Stimulated activated CD4-positive, alpha-beta T cell treated with anti-CD3 and anti-CD28 coated beads, Interleukin-15, amount 100 ng/mL, for 24 hours (primary cell): ENCODE measurements at regions not wholly inside any gene's neighbourhood (a gene's known extent, or its start where the extent isn't known, plus 50 kb on each side); places are given as distances from the start of the nearest gene placed in this dataset.
"Not testable (repeated sequence)": the region's sequence is repeated elsewhere in the genome, so short reads cannot be mapped to it uniquely, and the experiment has no call there.

Experiments
- DNase-seq: peaks from one replicate; pipeline ENCODE4 v3.0.0-alpha.2; 2020

DNA sequence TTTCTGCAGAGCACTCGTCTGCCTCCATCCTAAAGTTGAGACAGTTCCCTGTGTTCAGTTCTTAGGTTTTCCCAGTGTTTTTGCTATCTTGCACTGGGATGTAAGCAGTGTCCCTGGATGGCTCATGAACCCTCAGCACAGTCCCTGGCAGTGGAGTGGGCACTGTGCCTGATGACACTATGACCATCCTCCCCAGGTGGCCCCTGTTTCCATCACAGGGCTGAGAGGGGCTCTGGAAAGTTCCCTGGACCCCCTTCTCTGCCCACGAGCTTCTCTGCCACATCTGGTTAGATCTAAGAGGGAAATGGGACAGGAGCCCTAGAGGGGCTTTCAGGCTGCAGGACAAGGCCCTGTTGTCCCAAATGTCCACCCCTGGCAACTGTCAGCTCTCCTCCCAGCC lies 249.8 kb upstream of the SFSWAP start:
- DNase-seq: no peak

DNA sequence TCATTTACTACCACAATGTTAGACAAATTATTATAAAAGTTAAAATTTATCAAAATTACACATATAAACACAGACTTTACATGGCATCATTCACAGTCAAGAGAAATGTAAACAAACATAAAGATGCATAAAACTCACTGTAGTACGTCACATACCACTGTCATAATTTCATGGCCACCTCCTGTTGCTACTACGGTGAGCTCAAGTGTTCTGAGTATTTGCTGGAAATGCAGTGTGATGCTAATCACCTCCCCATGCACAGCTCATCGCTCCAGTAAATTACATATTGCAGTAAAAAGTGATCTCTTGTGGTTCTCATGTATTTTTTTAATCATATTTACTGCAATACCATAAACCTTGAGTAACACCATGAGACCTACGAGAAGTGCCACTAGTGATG lies 247.7 kb upstream of the SFSWAP start:
- no peak for DNase-seq

DNA sequence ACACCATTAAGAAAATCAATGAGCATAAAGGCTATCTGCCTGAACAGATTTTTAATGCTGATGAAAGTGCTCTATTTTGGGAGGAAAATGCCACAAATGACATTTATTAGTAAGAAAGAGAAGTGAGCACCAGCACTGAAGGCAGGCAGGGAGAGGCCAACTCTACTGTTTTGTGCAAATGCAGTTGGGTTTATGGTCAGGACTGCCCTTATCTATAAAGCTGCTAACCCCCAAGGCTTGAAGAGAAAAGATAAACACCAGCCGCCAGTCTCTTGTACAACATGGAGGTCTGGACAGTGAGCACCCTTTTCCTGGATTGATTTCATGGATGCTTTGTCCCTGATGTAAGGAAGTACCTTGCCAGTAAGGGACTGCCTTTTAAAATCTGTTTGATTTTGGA lies 246.8 kb upstream of the SFSWAP start:
- DNase-seq: no peak

DNA sequence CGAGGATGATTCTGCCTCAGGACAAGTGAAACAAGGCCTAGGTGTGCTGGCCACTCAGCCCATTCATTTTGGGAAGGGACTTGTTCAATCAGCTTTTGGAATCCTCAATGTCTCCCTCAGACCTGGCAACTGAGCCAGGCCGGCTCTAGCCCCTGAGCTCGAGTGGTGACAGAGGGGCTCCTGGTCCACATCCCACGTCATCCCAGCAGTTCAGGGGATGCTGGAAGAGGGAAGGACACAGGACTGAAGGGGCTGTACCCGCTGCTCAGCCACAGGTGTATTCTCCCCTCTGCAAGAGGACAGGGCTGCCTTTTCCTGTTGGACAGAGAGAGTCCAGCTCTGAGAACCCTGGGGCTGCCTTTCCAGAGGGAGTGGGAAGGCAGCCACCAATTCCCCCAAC lies 244.6 kb upstream of the SFSWAP start:
- no peak for DNase-seq

DNA sequence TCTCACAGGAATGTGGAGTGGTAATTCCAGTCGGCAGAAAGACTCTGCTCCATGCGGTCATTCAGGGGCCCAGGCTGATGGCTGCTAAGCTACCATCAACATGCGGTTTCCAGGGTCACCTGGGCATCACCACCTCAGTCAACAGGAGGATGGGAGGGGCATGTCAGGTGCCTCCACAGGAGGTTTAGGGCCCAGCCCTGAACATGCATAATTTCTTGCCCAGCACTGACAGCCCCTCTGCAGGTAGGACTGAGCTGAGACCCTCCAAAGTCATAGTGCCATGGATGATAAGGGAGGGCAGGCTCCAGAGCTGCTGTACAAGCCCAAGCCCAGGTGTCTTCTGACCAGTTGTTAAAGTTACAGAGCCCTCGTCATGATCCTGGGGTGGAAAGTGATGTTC lies 244.0 kb upstream of the SFSWAP start:
- no peak for DNase-seq

DNA sequence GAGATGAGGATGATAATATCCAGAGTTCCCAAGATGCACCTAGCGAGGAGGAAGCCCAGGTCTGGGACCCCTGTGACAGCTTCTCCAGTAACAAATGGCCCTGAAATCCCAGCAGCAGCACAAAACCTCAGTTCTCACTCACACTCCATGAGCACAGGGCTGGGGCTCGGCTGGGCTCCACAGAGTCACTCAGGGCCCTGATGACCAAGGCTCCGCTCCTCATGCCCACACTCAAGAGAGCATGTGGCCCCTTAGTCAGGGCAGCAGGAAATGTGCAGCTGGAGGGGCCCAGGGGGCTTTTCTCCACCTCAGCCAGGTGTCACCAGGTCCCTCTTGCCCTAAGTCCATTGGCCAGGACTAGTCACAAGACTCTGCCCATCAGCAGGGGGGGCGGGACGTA lies 242.7 kb upstream of the SFSWAP start:
- no peak for DNase-seq

DNA sequence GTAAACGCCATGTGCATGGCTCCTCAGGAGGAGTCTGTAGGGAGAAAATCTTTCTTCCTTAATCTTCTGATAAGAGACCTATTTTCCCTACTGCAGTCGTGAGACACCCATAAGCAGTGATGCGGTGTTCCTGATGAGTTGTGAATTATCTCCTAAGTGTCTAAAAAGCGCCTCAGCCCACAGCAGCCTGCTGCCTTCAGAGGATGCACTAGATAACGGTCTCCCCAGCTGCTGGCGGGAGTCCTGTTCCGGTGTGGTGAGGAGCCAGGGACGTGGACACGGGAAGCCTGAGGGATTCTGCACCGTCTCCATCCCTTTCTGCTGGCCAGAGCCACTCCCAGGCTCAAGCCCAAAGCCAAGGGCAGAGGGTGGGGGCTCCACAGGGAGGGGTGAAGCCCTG lies 240.9 kb upstream of the SFSWAP start:
- DNase-seq: not testable (repeated sequence)

DNA sequence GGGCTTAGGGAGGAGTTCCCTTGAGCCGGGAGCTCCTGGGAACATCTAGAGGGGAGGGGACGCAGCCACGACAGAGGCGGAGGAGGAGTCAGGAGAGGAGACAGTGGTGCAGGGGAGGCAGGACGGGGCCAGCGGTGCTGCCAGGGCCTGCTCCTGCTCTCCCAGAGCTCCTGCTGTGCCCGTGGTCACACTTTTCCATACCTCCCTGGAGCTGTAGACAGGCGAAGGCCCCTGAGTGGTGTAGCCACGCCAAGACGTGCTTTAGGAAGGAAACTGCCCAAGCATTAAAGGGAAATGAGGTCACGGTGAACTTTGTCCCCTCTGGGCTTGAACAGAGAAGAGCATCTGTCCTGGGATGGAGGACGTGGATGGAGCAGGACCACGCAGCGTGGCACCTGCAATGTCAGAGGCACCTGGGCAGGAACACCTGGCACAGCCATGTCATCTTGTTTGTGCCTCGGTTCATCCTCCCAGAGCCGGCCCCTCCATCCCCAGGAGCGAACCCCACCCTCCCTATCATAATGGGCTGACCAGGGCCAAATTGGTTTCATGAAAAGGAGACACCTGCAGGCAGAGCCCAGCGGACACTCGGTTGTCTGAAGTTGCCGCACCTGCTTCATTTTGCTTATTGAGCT lies 239.5 kb upstream of the SFSWAP start:
- DNase-seq: no peak

DNA sequence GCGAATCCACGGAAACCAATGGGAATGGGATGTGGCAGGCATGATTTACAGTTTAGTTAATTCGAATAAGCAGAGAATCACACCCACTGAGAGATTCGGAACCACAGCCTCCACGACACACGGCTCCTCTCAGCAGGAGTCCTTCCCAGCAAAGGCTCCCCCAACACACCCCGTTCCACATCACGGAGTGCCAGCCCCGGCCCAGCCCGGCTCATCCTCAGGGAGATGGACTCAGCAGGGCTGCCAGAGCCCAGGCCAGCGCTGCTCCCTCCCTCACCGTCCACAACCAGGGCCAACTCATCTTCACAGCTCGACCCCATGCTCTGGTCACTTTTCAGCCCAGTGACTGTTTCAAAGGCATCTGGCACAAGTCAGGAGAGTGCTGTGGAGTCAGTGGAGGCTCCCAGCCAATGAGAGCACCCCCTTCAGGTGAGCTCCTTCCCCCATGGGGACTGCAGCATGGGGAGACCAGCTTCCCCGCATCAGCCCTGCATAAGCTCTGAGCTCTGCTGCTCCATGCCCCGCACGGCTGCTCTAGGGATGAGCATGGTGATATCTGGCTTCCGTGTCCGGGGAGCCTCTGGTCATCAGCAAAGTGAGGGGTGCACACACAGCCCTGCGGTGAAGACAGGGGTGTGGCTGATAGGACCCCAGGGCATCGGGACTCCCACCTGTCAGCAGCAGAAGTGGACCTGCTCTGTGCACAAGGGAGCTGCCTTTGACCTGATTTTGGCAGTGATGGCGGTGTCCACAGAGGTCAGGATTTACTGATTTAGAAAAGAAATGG lies 238.8 kb upstream of the SFSWAP start:
- no peak for DNase-seq

DNA sequence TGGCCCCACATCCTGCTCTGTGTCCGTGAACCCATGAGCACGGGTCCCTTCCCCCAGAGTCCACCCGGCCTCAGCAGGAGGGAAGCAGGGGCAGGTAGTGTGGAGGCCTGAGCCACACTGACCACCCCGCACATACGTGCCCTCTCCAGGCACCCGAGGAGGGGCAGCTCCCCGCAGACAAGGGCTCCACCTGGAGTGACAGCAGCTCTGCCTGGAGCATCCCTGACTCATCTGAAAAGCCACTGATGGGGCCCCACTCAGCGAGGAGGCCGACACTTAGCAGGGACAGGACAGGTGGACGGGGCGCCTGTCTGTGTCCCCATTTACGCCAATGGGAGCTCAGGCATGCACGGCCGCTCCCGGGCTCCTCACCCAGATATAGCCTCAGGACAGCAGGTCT lies 237.6 kb upstream of the SFSWAP start:
- DNase-seq: no peak

DNA sequence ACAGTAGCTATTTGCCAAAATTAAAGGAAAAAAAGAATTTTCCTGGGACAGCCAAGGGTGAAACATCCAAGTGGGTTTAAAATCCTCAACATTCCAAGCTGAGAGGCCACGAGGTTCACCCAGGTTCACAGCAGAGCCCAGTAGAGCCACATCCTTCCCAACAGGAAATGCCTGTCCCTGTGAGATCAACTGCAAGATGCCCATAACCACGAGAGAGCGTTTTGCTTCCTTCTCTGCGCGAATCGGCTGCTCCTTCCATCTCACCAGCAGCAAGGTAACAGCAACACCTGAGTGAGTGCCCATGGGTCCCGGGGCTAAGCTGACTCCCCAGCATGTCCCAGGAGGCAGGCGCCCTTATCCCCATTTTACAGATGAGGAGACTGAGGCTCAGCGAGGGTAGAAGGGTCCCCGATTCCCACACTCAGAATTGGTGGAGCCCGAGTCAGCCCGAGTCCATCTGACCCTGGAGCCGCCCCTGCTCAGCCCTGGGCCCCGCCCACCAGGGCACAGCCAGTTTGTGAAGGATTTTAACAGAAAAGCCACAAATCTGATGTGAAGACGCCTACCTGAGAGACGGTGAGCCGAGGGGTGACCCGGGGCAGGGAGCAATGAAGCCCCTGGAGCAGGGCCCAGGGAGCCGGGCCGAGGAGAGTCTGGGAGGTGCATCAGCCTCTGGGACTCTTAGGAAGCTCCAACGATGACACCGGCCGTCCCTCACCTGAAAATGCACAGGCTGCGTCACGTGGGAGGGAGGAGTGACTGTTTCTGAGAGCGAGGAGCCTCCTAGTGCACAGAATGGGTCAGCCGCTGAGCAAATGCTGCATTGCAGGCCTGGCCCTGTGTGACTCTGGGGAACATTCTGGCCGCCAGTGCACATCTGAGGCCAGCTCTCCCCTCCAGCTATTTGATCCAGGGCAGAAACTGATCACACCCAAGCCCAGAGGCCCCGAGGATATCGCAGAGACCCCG lies 236.9 kb upstream of the SFSWAP start:
- DNase-seq: no peak

DNA sequence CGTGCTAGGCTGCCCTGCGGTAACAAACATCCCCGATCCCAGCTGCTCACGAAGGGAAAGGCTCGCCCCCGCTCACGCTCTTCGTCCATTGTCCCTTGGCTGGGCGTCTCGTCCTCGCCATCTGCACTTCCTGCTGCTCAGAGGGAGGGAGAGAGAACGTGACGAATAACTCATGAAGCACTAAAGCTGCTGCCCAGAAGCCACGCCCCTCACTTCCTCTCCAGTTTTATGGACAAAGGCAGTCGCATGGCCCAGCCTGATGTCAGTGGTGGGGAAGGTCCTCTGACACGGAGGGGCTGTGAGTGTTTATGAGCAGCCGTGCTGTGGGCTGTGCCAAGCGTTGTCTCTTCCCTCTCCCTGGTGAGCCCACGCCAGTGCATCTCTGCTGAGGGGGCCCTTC lies 235.9 kb upstream of the SFSWAP start:
- not testable (repeated sequence) for DNase-seq

DNA sequence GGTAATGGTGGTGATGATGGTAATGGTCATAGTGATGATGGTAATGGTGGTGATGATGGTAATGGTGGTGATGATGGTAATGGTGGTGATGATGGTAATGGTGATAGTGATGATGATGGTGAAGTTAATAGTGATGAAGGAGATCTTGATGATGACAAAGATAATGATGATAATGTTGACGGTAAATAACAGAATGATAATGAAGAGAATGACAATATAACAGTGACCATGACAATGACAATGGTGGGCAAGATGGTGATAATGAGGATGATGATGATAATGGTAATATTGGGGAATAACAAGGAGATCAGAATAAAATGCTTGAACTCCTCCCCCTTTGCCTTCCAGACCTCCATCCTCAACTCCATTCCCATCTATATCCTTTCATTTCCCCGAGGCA lies 233.3 kb upstream of the SFSWAP start:
- no peak for DNase-seq

DNA sequence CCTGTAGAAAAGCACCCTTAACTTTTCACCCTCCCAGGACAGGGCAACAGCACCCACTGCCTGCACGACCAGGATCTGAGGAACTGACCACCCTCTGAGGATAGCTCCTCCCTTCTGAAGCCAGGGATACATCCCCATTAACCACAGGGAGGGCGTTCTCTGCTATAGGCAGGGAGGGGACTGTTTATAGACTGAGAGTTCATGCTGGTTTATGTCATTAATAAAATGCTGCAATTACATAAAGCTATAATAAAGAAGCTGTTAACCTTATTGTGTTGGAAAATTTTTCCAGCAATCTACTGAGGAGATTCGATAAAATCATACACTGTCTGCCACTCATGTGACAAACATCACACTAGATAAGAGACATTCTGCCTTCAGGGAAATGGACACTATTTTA lies 232.4 kb upstream of the SFSWAP start:
- no peak for DNase-seq

DNA sequence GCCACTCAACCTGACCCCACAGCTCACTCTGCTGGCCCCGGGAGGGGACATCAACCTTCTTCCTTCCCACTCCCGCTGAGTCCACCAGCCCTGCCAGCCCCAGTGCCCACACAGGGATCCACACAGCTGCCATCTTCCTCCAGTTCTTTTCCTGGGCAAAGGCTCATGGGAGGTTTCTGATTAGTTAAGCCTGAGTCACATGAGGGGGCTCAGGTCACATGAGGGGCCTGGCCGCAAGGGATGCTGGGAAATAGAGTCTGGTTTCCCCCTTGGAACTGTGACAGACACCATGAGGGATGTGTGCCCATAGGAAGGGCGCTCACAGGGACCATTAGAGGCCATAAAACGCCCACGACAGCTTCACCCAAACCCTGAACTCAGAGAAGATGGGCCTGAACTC lies 228.7 kb upstream of the SFSWAP start:
- no peak for DNase-seq

DNA sequence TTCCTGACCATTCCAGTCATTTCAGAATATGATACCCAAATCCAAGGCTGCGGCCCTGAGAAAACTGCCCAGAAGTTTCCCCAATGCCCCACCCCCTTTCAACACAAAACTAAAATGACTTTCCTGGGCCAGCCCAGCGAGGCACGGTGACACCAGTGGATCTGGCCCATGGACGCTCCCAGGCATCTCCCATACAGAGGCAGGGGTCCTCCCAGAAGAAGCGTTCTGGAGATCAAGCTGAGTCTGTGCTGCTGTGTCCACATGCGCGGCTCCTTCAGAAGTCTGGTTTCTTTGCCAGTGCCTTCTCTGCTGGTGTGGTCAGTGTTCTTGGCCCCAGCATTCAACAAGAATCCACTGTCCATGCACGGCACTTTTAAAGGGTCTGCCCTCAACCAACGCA lies 228.2 kb upstream of the SFSWAP start:
- no peak for DNase-seq

DNA sequence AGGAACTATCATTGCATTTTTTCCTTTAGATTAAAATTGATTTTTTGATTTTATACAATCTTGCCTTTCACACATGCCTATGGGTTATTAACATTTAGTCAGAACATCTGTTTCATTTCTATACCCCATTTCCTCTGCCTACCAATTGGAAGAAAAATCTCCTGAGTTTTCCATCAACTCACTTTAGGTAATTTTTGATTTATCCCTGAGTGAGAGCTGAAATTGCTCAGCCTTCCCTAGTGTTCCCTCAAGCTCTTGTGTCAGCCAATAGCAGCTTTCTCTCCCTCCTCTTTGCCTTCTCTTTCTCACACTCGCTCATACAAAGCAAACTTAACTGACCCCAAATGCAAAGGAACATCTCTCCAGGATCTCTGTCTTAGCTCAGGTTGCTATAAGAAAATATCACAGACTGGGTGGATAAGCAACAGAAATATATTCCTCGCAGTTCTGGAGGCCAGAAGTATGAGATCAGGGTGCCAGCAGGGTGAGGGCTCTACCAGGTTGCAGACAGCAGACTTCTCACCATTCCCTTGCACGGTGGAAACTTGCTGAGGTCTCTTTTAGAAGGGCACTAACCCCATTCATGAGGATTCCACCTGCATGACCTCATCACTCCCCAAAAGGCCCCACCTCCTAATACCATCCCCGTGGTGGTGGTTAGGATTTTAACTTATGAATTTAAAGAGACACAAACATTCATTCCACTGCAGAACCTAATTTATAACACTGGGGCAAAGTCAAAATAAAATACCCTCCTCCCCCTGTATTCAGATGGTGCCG lies 224.2 kb upstream of the SFSWAP start:
- no peak for DNase-seq

DNA sequence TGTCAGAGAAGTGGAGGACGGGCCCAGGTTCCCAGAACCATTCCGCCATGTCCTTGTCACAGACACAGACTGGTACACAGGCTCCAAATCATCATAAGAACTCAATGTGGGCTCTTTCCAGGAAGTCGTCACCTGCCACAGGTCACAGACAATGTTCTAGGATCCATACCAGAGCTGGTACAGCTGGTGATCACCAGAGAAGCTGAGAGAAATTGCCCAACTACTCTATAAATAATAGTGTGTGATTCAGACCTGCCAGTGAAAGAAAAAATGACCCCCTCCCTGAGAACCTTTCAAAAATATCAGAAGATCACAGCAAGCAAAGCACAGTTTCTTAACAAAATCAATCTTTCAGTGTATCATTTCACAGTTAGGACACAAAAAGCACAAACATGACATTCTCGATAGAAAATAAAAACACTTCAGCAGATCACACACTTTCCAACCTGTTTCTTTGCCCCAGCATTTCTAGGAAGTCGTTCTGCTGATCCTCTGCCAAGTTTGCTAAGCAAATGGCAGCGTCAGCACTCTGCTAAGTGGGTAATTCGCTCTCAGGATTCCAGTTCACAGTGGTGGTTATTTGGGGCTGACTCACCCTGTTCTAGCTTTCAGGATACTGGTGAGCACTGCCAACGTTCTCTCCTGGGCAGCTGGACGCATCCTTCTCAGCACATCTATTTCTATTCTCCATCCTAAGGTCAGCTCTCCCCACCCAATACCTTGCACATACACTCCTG lies 223.3 kb upstream of the SFSWAP start:
- no peak for DNase-seq

DNA sequence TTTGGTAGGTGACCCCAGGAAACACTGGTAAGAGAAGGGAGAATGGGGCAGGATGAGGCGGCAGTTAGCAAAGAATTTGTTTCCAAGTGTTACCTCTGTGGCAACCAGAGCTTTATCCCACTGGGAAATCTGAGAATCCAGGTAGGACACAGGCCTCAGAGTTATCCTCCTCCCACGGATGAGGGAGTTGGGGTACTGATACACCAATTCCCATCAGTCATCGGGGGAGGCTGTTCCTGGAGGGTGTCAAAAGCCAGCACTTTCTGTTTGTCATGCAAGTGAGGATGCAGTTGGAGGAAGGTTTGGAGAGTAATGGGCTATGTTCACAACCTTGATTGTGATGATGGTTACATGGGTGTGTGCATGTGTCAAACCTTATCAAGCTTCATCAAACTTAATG lies 221.2 kb upstream of the SFSWAP start:
- DNase-seq: no peak

DNA sequence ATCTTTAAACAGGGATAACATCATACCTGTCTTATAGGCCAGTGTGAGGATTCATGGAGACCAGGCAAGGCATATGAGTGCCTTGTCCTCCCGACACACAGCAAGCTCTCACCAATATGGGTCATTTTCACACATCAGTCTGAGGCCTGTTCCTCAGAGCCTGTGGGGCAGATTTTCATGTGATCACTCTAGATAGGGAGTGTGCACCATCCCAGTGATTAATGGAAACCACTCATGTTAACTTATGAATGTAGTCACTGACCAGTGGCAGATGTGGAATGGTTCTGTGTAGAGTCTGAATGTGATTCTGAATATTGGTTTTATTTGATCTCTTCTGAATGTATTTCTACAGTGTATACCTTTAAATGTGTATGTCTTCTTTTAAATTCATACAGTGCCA lies 219.7 kb upstream of the SFSWAP start:
- no peak for DNase-seq

DNA sequence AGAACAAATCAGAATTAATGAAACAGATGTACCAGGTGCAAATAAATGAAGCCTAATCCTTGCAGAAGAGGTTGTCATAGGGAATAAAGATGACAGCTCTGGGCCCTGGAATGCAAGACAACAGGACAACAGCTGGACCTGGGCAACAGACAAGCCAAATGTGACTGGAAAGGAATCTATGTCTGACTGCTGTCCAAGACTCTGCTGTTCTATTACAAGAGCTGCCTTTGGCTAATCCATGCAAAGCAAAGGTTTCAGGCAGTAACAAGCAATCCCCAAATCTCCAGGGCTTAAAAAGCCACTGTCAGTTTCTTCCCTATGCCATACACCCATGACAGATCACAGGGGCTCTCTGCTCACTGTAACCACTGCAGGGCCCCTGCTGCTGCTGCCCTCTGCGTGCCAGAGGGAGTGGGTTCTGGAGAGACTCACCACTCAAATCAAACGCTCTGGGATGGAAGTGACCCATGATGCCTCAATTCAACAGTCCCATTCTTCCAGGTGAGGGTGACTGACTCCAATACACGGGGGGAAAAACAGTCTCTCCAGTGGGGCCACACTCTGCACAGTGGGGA lies 218.9 kb upstream of the SFSWAP start:
- no peak for DNase-seq
